ENCODE measurements at regions not wholly inside any gene's neighbourhood (a gene's known extent, or its start where the extent isn't known, plus 50 kb on each side); places are given as distances from the start of the nearest gene placed in this dataset.

DNA sequence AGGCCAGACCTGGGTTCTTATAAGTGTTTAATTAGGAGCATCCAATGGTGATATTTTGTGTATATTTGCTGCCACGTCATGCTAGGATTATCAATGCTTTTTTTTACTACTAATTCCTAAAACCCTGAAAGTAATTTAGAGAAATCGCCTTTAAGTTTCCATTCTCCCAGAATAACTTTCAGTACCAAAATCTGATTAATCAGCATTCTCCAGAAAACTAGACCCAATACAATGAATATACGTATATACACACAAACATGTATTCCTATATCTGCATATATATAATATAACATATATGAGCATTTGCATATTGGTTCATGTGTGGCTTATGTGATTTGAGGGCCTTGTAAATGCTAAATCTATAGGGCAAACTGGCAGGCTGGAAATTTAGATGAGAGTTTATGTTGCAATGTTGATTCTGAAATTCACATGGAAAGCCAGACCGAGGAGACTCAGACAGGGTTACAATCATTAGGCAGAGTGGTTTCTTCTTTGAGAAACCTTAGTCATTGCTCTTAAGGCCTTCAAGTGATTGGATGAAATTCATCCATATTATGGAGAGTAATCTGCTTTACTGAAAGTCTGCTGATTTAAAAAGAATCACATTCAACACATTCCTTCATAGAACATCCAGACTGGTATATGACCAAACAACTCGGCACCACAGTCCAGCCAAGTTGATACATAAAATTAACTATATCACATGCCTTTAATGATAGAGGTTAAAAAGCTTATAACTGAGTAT, 65.9 kb upstream of the RGPD4 start:
- no peak for DNase-seq

GRCh38 chr2:107772353-107772752, 54.3 kb upstream of the RGPD4 start:
- no peak for DNase-seq

DNA sequence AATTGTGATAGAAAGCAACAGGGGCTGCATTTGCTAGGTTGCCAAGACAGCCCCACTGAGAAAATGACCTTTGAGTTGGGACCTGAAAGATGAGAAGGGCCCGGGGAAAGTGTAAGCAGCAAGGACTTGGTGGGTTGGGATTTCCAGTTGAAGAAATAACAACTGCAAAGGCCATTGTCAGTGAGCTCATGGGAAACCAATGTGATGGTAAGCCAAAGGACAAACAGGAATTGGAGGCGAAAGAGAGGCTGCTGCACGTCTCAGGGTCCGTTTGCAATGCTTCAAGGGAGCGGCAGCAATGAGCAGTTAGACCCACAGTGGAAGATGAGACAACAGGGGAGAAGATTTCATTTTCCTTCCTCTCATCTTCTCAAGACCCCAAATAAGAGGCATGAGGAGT, 51.5 kb upstream of the RGPD4 start:
- peak; percentile 18 for DNase-seq

GRCh38 chr2:107775791-107776190, 50.9 kb upstream of the RGPD4 start:
- DNase-seq: no peak

- no peak for DNase-seq
Observed at GRCh38 chr2:107776362-107776761, 50.3 kb upstream of the RGPD4 start.
